ENCODE measurements at regions not wholly inside any gene's neighbourhood (a gene's known extent, or its start where the extent isn't known, plus 50 kb on each side); places are given as distances from the start of the nearest gene placed in this dataset.

- ChIA-PET CTCF (no interaction called here), POLR2A (no interaction called here)
- TF ChIP-seq CTCF (IDR thresholded peaks at IDR 0.05; ENCODE audit: control extremely low read depth, extremely low read depth, low read depth, missing control alignments) = peak; percentile 3
- DNase-seq (ENCODE audit: extremely low spot score) = no peak
These were observed 162.4 kb downstream of the ASB9 start for GRCh38 chrX:15107367-15107988.

DNA sequence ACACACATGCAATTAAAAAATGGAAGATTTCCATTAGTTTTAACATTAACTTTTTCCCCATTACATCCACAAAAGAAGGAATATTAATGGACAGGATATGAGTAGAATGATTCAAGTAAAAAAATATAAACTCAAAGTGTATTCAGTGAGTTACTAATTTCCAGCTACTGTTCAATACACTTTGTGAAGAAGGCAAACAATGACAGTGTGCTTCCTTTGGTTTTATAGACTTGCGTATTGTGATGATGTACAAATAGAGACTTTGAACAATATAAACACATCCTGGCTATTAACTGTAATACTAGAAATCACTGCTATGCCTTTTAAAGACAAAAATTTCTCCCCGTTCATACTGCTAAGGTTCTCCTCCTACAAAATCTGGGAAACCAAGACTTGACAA, 171.4 kb downstream of the ASB9 start:
- ChIA-PET POLR2A (no interaction called here), CTCF (no interaction called here)
- no peak for DNase-seq (ENCODE audit: extremely low spot score)
- TF ChIP-seq CTCF (IDR thresholded peaks at IDR 0.05; ENCODE audit: control extremely low read depth, extremely low read depth, low read depth, missing control alignments) = no peak

- no peak for DNase-seq (ENCODE audit: extremely low spot score)
- ChIA-PET CTCF (no interaction called here), POLR2A (no interaction called here)
- TF ChIP-seq CTCF (IDR thresholded peaks at IDR 0.05; ENCODE audit: control extremely low read depth, extremely low read depth, low read depth, missing control alignments) = no peak
These were observed 182.1 kb downstream of the ASB9 start for GRCh38 chrX:15087747-15088146.

- DNase-seq (ENCODE audit: extremely low spot score) = no peak
- ChIA-PET POLR2A (no interaction called here), CTCF (no interaction called here)
- no peak for TF ChIP-seq CTCF (IDR thresholded peaks at IDR 0.05; ENCODE audit: control extremely low read depth, extremely low read depth, low read depth, missing control alignments)
These were observed 196.6 kb downstream of the ASB9 start for GRCh38 chrX:15073313-15073712.

DNA sequence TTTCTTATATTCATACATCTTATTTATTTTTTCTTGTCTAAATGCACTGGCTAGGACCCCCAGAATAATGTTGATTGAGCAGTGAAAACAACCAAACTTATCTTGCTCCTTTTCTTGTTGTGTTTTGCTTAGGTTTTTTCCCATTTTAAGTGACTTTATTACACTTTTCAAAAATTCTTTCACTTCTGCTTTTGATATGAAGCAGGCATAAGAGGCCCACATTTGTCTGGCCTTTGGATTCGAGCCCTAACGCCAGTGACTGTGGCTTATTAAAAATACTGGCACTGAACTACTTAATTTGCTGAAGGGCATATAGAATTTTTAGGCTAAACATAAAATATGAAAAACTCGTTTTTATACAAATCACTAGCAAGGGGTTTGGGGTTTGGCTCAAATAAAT, 197.0 kb downstream of the ASB9 start:
- no peak for TF ChIP-seq CTCF (IDR thresholded peaks at IDR 0.05; ENCODE audit: control extremely low read depth, extremely low read depth, low read depth, missing control alignments)
- CTCF ChIA-PET = no interaction called here
- DNase-seq (ENCODE audit: extremely low spot score) = no peak
- POLR2A ChIA-PET = no interaction called here

- no peak for TF ChIP-seq CTCF (IDR thresholded peaks at IDR 0.05; ENCODE audit: control extremely low read depth, extremely low read depth, low read depth, missing control alignments)
- ChIA-PET CTCF (no interaction called here), POLR2A (no interaction called here)
- no peak for DNase-seq (ENCODE audit: extremely low spot score)
These were observed 197.6 kb downstream of the ASB9 start for GRCh38 chrX:15072259-15072658.

GRCh38 chrX:15059474-15059873, 186.3 kb downstream of the MOSPD2 start:
- DNase-seq (ENCODE audit: extremely low spot score) = no peak
- ChIA-PET POLR2A (no interaction called here), CTCF (no interaction called here)

More at GRCh38 chrX:15059474-15059873, 186.3 kb downstream of the MOSPD2 start:
- TF ChIP-seq CTCF (IDR thresholded peaks at IDR 0.05; ENCODE audit: control extremely low read depth, extremely low read depth, low read depth, missing control alignments) = no peak
